ENCODE measurements at regions not wholly inside any gene's neighbourhood (a gene's known extent, or its start where the extent isn't known, plus 50 kb on each side); places are given as distances from the start of the nearest gene placed in this dataset.

DNA sequence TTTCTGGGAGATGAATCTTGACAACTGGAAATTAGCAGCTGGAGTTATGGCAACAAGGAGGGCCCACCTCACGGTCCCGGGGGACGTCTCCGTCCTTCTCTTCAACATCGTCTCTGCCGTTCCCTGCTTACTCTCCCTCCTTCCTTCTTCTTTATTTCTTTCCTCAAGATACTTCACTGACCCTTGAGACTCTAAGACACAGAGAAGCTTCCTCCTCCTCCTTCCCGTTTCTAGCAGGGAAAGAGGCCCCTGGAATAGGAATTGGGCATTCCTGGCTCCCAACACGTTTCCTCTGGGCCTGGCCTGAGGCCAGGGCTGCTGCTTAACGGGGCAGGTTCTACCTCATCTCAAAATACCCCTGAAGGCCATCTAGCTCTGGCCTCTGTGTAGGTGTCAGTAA is 189.9 kb upstream of the GMDS start:
- DNase-seq (ENCODE audit: extremely low spot score, unreplicated experiment) = no peak
- H3K9me3 Mint-ChIP-seq = peaks cover 7% of the 10 kb centered on the region
- peaks cover 37% of the 10 kb centered on the region for H3K4me1 Mint-ChIP-seq (ENCODE audit: unreplicated experiment)
- peak overlapping the region; percentile 41 for H3K27ac Mint-ChIP-seq
- peak overlapping the region; percentile 27 for H3K4me3 Mint-ChIP-seq
- TF ChIP-seq, protein P1, sequence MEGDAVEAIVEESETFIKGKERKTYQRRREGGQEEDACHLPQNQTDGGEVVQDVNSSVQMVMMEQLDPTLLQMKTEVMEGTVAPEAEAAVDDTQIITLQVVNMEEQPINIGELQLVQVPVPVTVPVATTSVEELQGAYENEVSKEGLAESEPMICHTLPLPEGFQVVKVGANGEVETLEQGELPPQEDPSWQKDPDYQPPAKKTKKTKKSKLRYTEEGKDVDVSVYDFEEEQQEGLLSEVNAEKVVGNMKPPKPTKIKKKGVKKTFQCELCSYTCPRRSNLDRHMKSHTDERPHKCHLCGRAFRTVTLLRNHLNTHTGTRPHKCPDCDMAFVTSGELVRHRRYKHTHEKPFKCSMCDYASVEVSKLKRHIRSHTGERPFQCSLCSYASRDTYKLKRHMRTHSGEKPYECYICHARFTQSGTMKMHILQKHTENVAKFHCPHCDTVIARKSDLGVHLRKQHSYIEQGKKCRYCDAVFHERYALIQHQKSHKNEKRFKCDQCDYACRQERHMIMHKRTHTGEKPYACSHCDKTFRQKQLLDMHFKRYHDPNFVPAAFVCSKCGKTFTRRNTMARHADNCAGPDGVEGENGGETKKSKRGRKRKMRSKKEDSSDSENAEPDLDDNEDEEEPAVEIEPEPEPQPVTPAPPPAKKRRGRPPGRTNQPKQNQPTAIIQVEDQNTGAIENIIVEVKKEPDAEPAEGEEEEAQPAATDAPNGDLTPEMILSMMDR (conservative IDR thresholded peaks at IDR 0.05) = no peak
- H3K36me3 Mint-ChIP-seq = peaks cover 6% of the 10 kb centered on the region
- H3K27me3 Mint-ChIP-seq = peaks cover 6% of the 10 kb centered on the region

DNA sequence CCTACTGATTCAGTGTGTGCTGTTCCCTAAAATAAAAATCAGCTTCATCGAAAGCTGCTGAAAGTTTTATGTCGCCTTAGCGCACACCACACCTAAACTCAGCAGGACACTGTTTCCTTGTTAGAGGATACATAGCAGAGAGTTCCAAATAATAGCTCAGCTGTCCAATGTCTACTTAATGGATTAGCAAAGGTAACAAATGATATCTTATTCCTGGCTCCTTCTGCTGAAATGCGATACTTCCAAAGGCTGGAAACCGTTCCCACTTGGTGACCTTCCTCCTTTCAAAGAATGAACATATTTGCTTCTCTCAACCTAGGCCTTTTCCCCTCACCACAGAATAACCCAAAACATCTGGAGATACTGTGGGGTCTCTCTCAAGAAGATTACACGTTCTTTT is 189.5 kb upstream of the GMDS start:
- Mint-ChIP-seq H3K27ac (peak overlapping the region; percentile 41), H3K4me3 (peak overlapping the region; percentile 27), H3K27me3 (peaks cover 6% of the 10 kb centered on the region), H3K36me3 (peaks cover 6% of the 10 kb centered on the region), H3K4me1 (ENCODE audit: unreplicated experiment) (peaks cover 37% of the 10 kb centered on the region), H3K9me3 (peaks cover 7% of the 10 kb centered on the region)
- TF ChIP-seq, protein P1 (conservative IDR thresholded peaks at IDR 0.05) = no peak
- no peak for DNase-seq (ENCODE audit: extremely low spot score, unreplicated experiment)

DNA sequence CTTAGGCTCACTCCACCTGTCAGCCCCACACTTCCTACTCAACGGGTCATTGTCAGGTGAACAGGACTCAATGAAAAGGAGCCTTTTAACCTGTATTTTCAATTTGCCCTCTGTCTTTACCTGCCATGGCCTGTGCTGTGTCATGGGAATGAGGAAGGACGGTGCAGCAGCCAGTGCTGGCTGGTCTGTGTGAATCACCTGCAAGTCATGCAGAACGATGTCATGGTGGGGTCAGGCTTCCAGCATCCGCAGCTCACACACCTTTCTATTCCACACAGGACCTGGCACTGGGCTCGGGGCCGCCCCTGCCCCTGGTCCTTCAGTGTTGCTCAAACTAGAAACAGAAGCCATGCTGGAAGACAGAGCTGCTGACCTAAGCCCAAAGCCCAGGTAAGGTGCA is 188.7 kb upstream of the GMDS start:
- DNase-seq (ENCODE audit: extremely low spot score, unreplicated experiment) = no peak
- Mint-ChIP-seq H3K9me3 (peaks cover 7% of the 10 kb centered on the region), H3K27me3 (peaks cover 6% of the 10 kb centered on the region), H3K4me3 (no peak overlapping the region), H3K4me1 (ENCODE audit: unreplicated experiment) (peaks cover 37% of the 10 kb centered on the region), H3K36me3 (peaks cover 6% of the 10 kb centered on the region), H3K27ac (peak overlapping the region; percentile 41)
- TF ChIP-seq, protein P1 (conservative IDR thresholded peaks at IDR 0.05) = no peak

DNA sequence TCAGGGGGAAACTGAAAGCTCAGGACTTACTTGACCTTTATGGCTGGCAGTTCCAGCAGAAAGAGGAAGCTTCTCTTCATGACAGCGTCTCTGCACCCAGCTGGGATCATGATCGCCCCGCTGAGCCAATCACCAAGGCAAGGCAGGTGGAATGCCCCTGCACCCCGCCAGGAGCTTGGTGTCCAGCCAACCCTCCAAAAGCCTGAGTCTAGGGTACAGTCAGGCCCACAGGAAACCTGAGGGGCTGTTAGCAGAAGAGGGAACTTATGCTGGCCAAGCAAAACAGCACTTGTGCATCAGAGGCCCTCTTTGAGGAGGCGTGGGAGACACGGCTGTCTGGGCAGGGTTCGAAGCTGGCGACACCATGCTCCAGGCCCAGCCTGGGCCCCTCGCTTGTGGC is 188.3 kb upstream of the GMDS start:
- peaks cover 6% of the 10 kb centered on the region for H3K36me3 Mint-ChIP-seq
- TF ChIP-seq, protein P1 (conservative IDR thresholded peaks at IDR 0.05) = no peak

DNA sequence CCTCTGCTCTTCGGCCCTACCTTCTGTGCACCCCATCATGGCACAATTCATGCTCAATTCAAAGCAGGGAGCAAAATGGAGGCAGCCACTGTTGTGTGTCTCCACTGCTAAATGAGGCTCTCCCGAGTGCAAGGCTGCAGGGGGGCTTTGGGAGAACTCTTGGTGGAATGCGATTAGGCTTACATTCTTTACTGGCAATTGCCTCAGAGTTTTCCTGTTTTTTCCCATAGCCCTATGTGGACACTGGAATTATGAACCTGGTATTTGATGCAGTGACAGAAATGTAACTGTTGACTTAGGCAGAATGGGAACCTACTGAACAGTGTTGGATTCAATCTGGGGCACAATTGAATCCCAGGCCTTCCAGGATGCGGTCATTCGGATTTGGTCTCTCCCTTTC is 187.9 kb upstream of the GMDS start:
- Mint-ChIP-seq H3K27me3 (peaks cover 2% of the 10 kb centered on the region), H3K36me3 (peaks cover 2% of the 10 kb centered on the region), H3K9me3 (peaks cover 7% of the 10 kb centered on the region), H3K4me3 (no peak overlapping the region), H3K27ac (no peak overlapping the region), H3K4me1 (ENCODE audit: unreplicated experiment) (peaks cover 37% of the 10 kb centered on the region)
- DNase-seq (ENCODE audit: extremely low spot score, unreplicated experiment) = no peak
- TF ChIP-seq, protein P1 (conservative IDR thresholded peaks at IDR 0.05) = no peak

More for the DNA sequence above, 188.3 kb upstream of the GMDS start:
- Mint-ChIP-seq H3K4me1 (ENCODE audit: unreplicated experiment) (peaks cover 37% of the 10 kb centered on the region), H3K27ac (peak overlapping the region; percentile 41), H3K9me3 (peaks cover 7% of the 10 kb centered on the region), H3K4me3 (no peak overlapping the region), H3K27me3 (peaks cover 6% of the 10 kb centered on the region)
- no peak for DNase-seq (ENCODE audit: extremely low spot score, unreplicated experiment)

DNA sequence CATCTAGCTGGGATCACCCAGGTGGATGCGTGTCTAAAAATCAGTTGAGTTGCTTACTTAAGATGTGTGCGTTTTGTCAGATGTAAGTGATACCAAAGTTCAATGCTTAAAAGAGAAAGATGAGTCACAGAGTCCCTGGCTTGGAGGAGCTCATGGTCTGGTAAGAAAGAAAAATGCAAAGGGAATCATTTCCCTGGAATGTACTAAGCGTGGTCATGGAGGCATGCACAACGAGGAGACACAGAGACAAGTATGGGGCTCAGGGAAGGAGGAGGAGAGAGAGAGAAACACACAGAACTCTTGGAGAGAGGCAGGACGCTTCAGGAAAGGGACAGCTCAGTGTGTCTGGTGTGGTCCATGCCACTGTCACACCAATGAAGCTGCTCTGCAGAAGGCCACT is 186.9 kb upstream of the GMDS start:
- Mint-ChIP-seq H3K4me1 (ENCODE audit: unreplicated experiment) (peaks cover 37% of the 10 kb centered on the region), H3K27ac (peak overlapping the region; percentile 62), H3K9me3 (peaks cover 7% of the 10 kb centered on the region), H3K4me3 (no peak overlapping the region), H3K27me3 (no peaks in the 10 kb centered on the region), H3K36me3 (no peaks in the 10 kb centered on the region)
- DNase-seq (ENCODE audit: extremely low spot score, unreplicated experiment) = no peak
- TF ChIP-seq, protein P1 (conservative IDR thresholded peaks at IDR 0.05) = no peak
